ENCODE measurements at regions not wholly inside any gene's neighbourhood (a gene's known extent, or its start where the extent isn't known, plus 50 kb on each side); places are given as distances from the start of the nearest gene placed in this dataset.

DNA sequence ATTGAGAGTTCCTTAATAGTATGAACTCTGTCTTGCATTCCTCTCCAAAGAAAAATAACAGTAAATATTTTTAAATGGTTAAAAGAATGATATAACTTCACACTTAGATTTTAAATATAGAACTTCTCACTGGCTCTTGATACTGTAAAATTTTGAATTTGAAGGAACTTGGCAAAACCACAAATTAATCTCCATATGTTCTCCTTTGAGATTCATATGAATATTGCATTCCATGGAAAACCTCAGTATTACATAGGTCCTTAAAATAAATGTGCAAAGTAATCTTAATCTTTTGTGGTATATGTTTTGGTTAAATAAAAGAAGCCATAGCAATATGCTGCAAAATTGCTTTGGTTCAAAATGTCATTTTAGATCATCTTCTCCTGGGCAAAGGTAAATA, 1137.6 kb upstream of the LRRTM3 start (continued):
- TF ChIP-seq, protein P1, sequence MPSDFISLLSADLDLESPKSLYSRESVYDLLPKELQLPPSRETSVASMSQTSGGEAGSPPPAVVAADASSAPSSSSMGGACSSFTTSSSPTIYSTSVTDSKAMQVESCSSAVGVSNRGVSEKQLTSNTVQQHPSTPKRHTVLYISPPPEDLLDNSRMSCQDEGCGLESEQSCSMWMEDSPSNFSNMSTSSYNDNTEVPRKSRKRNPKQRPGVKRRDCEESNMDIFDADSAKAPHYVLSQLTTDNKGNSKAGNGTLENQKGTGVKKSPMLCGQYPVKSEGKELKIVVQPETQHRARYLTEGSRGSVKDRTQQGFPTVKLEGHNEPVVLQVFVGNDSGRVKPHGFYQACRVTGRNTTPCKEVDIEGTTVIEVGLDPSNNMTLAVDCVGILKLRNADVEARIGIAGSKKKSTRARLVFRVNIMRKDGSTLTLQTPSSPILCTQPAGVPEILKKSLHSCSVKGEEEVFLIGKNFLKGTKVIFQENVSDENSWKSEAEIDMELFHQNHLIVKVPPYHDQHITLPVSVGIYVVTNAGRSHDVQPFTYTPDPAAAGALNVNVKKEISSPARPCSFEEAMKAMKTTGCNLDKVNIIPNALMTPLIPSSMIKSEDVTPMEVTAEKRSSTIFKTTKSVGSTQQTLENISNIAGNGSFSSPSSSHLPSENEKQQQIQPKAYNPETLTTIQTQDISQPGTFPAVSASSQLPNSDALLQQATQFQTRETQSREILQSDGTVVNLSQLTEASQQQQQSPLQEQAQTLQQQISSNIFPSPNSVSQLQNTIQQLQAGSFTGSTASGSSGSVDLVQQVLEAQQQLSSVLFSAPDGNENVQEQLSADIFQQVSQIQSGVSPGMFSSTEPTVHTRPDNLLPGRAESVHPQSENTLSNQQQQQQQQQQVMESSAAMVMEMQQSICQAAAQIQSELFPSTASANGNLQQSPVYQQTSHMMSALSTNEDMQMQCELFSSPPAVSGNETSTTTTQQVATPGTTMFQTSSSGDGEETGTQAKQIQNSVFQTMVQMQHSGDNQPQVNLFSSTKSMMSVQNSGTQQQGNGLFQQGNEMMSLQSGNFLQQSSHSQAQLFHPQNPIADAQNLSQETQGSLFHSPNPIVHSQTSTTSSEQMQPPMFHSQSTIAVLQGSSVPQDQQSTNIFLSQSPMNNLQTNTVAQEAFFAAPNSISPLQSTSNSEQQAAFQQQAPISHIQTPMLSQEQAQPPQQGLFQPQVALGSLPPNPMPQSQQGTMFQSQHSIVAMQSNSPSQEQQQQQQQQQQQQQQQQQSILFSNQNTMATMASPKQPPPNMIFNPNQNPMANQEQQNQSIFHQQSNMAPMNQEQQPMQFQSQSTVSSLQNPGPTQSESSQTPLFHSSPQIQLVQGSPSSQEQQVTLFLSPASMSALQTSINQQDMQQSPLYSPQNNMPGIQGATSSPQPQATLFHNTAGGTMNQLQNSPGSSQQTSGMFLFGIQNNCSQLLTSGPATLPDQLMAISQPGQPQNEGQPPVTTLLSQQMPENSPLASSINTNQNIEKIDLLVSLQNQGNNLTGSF (CRISPR knock-in tag; IDR thresholded peaks at IDR 0.05) = no peak
- TF ChIP-seq ZNF451 (CRISPR knock-in tag; IDR thresholded peaks at IDR 0.05) = no peak
- no peak for TF ChIP-seq MLLT10 (CRISPR knock-in tag; IDR thresholded peaks at IDR 0.05)
- no peak for TF ChIP-seq ZNF619 (CRISPR knock-in tag; IDR thresholded peaks at IDR 0.05)
- TF ChIP-seq ZNF569 (CRISPR knock-in tag; IDR thresholded peaks at IDR 0.05; ENCODE audit: borderline replicate concordance) = no peak
- TF ChIP-seq, protein P2, sequence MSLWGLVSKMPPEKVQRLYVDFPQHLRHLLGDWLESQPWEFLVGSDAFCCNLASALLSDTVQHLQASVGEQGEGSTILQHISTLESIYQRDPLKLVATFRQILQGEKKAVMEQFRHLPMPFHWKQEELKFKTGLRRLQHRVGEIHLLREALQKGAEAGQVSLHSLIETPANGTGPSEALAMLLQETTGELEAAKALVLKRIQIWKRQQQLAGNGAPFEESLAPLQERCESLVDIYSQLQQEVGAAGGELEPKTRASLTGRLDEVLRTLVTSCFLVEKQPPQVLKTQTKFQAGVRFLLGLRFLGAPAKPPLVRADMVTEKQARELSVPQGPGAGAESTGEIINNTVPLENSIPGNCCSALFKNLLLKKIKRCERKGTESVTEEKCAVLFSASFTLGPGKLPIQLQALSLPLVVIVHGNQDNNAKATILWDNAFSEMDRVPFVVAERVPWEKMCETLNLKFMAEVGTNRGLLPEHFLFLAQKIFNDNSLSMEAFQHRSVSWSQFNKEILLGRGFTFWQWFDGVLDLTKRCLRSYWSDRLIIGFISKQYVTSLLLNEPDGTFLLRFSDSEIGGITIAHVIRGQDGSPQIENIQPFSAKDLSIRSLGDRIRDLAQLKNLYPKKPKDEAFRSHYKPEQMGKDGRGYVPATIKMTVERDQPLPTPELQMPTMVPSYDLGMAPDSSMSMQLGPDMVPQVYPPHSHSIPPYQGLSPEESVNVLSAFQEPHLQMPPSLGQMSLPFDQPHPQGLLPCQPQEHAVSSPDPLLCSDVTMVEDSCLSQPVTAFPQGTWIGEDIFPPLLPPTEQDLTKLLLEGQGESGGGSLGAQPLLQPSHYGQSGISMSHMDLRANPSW (CRISPR knock-in tag; IDR thresholded peaks at IDR 0.05; ENCODE audit: borderline replicate concordance) = no peak
- no peak for TF ChIP-seq KLF11 (CRISPR knock-in tag; IDR thresholded peaks at IDR 0.05)
- no peak for TF ChIP-seq ZNF747 (CRISPR knock-in tag; IDR thresholded peaks at IDR 0.05; ENCODE audit: borderline replicate concordance)
- TF ChIP-seq, protein P3, sequence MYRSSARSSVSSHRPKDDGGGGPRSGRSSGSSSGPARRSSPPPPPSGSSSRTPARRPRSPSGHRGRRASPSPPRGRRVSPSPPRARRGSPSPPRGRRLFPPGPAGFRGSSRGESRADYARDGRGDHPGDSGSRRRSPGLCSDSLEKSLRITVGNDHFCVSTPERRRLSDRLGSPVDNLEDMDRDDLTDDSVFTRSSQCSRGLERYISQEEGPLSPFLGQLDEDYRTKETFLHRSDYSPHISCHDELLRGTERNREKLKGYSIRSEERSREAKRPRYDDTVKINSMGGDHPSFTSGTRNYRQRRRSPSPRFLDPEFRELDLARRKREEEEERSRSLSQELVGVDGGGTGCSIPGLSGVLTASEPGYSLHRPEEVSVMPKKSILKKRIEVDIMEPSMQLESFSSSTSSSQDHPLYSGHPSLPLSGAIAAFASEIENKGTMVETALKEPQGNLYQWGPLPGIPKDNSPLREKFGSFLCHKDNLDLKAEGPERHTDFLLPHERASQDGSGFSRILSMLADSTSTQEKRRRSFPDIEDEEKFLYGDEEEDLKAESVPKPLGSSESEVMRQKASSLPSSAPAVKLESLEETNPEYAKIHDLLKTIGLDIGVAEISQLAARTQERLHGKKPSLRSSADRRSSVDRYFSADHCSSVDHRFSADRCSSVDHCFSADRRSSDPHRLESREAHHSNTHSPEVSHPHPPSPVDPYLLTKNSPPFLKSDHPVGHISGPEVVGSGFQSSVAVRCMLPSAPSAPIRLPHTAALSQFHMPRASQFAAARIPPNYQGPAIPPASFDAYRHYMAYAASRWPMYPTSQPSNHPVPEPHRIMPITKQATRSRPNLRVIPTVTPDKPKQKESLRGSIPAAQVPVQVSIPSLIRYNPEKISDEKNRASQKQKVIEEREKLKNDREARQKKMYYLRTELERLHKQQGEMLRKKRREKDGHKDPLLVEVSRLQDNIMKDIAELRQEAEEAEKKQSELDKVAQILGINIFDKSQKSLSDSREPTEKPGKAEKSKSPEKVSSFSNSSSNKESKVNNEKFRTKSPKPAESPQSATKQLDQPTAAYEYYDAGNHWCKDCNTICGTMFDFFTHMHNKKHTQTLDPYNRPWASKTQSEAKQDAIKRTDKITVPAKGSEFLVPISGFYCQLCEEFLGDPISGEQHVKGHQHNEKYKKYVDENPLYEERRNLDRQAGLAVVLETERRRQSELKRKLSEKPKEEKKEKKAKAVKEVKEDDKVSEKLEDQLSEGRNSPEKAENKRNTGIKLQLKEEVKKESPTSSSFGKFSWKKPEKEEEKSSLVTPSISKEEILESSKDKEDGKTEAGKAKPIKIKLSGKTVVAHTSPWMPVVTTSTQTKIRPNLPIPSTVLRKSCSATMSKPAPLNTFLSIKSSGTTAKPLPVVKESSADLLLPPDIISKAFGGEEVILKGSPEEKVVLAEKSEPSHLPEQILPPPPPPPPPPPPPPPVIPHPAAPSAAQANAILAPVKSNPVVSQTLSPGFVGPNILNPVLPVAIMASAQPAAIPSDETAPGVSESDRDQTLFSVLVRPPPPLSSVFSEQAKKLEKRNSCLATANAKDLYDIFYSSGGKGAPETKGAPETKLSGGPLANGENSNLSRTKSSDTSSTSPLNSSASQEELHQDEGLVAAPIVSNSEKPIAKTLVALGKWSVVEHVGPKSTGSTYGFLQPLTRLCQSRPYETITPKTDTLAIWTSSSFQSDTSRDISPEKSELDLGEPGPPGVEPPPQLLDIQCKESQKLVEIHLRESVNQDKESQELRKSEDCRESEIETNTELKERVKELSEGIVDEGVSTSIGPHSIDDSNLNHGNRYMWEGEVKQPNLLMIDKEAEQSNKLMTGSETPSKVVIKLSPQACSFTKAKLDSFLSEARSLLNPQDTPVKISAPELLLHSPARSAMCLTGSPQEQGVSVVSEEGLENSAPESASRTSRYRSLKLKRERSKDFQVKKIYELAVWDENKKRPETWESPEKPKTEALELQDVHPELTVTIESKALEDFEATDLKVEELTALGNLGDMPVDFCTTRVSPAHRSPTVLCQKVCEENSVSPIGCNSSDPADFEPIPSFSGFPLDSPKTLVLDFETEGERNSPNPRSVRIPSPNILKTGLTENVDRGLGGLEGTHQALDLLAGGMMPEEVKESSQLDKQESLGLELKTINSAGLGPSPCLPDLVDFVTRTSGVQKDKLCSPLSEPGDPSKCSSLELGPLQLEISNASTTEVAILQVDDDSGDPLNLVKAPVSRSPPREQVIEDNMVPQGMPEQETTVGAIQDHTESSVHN (CRISPR knock-in tag; IDR thresholded peaks at IDR 0.05) = no peak
- TF ChIP-seq TOPORS (CRISPR knock-in tag; IDR thresholded peaks at IDR 0.05) = no peak

Measured in HepG2 (cell line).